Iris pigment epithelial cell (primary cell): ENCODE measurements at regions not wholly inside any gene's neighbourhood (a gene's known extent, or its start where the extent isn't known, plus 50 kb on each side); places are given as distances from the start of the nearest gene placed in this dataset.
A peak's percentile ranks its signal among the peaks of the same experiment; 100 is the strongest.

Experiments
- DNase-seq: peaks from one replicate; pipeline ENCODE4 v3.0.0-alpha.2; 2011; ENCODE audit warnings: low read depth

DNA sequence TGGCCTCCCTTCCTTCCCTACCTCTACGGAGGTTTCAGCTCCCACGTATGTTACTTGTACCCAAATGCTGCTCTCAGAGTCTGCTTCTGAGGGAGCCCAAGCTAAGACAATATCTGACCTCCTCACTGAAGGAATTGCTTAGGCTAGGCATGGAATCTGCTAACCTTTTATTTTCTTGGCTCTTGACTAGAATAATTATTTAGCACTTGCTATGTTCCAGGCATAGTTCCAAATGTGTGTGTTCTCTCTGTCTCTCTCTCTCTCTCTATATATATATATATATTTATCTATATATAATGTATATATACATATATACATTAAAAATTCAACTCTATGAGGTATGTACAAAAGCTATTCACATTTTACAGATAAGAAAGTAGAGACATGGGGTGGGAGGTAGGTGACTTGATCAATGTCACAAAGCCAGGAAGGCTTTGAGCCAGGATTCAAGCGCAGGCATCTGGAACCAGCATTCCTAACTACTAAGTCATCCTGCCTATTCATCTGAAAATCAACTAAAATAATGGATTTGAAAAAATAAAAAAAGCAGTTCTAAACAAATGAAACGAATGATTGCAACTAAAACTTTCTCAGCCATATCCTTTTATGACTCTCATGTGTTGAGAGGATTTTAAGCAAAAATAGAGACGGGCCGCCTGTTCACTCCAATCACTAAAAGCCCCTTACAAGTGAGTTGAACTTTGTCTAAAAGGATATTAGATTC lies 189.7 kb upstream of the JAG1 start:
- DNase-seq = peak; percentile 86

DNA sequence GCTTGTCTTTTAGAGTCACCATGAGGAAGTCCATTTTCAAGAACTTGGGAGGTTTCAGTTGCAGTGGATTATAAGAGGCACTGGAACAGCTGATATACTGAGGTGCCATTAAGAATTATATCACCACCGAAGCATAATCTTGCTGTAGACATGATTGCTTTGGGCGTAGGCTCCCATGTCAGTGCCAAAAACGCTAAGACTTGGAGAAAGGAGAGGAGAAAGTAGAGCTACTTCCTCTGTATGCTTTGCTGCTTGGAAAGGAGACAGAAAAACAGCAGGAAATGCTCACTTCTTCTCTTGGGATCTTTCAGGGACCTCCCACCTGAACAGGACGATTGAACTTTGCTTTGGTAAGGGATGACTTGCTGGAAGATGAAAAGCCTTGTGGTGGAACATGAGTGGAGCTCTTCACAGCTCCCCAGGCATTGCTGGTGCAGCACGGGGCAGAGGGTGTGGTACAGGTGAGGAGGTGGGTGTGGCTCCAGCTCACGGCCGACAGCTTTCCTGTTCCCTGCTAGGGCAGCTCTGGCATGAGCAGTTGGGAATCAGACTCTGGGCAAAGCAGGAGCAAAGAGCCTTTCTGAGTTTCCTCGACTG lies 190.4 kb upstream of the JAG1 start:
- DNase-seq = peak; percentile 22

DNA sequence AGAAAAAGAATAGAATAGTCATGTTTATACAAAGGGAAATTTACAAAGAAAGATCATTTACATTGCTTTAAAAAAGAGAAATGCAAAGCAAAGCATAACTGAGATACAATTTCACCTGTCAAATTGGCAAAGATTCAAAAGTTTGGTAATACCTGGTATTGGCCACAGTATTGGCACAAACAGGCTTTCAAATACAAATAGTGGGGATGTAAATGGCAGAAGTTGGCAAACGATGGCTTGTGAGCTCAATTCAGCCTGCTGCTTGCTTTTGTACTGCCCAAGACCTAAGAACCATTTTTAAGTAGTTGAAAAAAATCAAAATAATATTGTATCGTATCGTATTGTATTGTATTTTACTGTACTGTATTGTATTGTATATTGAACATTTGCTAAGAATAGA lies 194.5 kb upstream of the JAG1 start:
- DNase-seq = no peak

DNA sequence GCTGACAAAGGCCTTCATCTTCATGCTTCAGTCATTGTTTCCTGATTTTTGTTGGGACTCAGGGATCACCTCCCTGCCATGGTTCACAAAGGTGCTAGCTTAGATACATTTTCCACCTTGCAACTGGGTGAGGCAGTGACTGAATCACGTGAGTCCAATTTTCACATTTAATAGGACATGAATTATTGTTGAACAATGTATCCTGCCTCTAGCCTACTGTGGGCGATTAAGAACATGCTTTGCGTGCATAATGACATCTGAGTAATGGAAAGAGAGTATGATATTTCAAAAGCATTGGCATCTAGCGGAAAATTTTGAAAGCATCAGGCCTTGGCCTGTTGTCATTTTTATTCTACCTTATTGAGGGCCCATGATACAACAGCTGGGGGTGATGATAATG lies 199.2 kb upstream of the JAG1 start:
- DNase-seq = no peak

DNA sequence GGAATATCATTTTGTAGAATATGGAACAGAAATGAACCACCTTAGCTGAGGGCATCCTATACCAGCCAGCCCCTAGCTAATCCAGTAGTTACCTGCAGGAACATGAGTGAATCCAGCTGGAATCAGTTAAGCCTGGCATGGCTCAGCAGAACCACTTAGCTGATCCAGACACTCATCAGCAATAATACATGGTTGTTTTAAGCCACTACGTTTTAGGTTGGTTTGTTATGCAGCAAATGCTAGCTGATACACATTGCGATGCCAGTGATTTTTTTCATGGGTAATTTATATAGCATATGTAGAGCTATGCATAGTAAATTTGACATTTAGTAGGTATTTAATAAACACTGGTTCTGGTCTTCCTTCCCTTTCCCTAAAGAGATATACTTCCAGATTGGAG lies 201.9 kb upstream of the JAG1 start:
- no peak for DNase-seq

DNA sequence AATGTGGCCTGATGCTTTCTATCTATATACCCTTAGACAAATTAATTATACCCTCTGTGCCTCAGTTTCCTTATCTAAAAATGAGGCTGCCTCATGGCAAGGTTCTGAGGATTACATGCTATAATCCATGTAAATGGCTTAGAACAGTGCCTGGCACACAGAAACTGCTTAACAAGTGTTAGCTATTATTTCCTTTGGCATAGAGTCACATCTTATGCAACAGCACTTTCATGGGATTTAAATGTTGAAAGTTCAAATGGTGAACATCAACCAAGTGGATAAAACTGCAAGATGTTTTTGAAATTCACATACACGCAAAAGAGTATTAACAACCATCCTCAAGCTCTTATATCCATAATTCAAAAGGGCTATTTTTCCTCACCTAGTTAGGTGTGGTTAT lies 202.8 kb upstream of the JAG1 start:
- DNase-seq = peak; percentile 47

DNA sequence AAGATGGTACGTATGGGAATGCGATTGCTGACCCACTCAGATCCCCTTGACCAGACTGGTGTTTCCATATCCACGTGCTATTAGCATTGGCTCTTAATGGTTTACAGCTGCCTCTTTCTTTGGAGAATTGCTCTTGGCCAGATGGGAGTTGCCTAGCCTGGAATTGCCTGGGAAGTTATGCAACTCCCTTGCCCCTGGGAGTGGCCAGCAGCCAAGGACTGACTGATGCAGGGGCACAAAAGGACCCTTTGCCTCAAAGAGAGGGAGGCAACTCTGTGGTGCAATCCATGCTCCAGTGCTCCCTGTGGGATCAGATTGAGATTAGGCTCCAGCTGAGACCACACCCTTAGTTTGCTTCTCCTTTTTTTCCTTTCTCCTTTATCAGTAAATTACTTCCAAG lies 203.5 kb upstream of the JAG1 start:
- no peak for DNase-seq

DNA sequence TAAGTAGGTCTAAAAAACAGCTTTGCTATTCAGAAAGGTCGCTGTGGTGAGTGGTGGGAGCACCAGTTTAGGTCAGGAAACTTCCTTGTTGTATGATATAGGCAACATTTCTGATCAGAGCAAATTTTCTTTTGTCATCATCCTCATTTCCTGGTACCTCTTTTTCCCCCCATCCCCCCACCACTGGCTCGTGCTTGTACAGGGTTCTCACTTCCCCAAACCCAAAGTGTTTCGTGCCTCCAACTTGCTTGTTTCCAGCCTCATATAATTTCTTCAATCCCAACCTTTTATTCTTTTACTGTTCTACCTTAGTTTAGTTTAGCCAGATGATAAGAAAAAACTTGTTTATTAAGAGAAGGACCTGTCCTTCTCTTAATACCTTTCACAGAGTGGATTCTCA lies 209.4 kb upstream of the JAG1 start:
- DNase-seq = no peak

DNA sequence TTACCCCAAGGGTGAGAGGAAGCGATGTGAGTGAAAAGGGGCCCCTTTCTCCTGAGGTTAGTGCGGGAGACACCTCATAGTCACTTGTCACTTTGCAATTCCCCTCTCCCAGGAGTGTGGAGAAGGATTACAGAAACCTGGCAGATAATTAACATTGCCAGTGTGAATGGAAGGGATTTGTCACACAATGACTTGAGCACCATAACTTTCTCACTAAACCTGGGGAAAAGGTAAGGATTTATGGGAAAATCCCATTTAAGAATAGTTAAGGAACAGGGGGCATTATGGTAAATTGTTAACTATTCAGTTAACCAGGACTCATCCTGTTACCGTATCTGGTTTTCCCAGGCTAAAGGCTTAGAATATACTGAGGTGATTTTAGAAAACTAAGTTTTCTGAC lies 219.5 kb upstream of the JAG1 start:
- no peak for DNase-seq

DNA sequence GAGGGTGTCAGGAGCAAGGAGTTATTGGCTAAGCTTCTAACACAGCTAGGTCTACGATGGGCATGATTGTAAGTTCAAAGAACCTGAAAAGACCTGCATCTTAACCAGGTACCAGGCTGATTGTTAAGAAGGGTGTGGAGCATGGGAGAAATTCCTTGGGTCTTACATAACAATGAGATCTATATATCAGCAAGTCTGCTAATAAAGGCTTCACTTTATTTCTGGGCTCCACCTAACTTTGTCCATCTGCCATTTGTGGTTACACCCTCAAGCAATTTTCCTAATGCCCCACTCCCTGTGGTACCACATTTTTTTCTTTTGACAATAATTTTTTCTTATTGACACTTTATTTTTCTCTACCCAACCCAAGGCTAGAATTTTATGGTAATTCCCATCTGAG lies 223.5 kb upstream of the JAG1 start:
- DNase-seq = no peak

DNA sequence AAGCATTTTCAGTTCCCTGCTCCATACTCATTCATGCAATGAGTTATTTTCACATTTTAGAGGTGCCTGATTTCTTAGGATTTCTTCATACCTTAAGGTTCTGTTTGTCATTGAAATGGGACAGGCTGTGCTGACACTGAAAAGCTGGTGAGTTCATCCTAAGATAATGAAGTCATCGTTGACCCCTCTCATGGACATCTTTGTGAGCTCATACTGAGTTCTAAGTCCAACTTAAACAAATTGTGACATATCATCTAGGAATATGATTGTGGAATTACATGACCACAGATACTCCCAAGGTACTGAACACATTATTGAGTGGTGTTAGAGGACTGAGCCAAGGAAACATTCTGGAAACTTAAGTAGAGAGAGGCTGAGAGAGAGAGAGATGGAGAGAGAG lies 224.8 kb upstream of the JAG1 start:
- peak; percentile 22 for DNase-seq

DNA sequence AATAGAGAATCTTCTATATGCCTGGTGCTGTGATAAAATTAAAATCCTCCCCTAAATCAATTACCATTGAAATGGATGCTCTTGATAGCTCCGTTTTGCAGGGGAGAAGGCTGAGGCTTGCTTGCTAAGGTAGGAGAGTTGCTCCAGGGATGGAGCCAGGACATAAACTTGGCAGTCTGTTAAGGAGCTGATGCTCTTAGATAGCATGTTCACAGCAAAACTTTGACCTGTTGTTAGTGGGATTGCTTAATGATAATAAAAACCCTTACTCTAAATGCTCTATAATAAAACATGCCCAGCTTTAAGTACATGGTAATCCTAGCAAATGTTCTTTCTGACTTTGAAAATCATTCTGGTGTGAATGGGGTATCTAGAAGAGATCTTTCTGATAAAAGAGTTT lies 228.4 kb upstream of the JAG1 start:
- no peak for DNase-seq

DNA sequence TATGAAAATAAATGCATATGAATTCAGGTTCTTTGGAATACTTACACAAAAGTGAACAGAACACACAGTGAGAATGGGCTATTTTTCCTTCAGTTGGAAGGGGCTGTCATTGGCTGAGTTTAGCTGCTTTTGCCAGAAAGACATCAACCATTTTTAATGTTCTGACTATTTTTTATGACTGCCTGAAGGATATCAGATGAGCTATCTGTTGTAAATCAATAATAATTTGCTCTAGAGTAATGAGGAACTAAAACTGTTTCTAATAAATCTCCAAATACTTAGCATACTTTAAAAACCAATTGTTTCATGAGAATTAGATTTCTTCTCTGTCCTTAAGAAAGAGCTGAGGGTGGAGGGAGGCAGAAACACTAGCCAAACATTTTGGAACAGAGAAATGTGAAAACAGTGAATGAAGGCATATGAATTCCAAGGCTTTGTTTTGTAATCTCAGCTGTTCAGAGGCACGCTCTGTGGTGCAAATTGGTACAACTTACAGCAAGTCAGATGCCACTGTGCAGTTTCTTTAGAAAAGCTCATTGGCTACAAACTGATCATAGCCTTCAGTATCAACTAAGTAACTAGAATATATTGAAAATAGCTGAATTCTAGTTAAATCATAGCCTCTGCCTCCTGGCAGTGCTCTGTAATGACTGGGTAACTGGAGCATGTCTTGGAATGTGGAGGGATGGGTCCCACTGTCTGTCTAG lies 228.9 kb upstream of the JAG1 start:
- DNase-seq = peak; percentile 33

DNA sequence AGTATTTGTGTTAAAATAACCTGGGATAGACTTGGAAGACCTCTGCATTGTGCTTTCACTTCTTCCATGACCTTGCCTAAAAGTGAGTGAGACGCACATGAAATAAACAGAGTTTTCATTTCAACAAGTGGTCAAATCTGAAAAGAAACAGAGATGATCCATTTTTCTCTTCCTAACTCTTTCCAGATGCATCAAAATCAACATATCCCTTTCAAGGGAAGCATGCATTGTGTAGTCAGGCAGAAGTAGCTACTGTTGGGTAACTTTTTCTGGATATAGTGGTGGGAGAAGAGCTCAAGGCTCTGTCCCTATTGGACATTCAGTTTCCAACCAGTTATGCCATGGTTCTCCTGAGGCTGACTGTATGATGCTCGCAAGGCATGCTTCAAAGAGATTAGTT lies 233.0 kb upstream of the JAG1 start:
- DNase-seq = no peak

DNA sequence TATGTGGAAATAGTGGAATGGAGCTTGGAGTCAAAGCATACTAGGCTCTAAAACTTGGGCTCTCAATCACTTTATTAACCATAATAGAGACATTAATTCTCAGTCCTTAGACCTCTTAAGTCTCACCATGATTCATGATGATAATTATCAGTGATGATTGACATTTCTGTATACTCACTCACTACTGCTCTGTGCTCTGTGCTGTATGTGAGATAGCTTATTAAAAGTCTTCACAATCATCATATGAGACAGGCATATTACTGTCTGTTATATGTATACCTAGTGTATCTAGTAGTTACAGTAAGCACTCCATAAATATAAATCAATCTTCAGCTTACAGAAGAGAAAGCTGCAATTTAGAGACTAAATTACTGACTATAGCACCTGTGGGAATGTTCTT lies 236.0 kb upstream of the JAG1 start:
- DNase-seq = no peak

DNA sequence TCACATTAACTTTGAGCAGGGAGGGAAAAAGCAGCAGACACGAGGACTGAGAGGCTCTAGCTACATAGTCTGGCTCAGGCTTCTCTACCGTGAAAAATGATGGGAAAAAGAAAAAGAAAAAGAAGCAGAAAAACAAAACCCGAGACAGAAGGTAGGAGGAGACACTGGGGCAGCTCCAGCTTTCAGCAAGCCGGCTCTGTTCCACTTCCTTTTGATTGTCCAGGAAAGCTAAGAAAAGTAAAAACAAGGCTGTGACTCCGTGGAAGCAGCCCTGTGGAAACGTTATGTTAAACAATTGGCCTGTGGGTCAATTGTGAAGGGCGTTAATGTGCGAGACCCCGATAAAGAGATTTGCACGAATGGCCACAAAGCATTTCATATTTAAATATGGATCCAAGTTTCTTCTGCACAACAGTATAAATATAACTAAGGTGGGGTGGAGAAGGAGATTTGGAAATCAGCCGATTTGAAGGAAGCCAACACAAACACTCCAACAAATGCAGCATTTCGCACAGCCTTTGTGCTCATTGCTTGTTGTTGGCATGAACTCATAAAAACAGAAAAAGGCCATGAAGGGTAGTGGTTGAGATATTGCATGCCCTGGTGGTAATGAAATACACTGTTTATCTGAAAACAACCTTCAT lies 236.9 kb upstream of the JAG1 start:
- peak; percentile 19 for DNase-seq

DNA sequence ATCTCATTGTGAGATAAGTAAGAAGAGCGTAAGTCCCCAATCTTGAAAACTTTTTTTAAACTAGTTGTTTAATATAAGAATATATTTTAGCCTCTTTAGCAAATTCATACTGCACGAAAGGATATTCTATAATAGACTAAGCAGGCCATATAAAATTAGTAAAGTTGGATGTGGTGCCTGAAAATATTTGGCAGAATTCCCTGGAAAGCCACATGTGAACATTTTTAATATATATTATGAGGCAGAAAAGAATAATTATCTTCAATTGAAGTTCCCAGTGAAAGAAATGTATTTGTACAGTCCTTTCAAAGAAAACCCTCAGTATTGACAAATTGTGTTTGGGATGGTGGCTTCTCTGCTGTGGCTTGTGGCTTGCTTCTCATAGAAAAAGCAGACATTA lies 237.5 kb upstream of the JAG1 start:
- DNase-seq = no peak

DNA sequence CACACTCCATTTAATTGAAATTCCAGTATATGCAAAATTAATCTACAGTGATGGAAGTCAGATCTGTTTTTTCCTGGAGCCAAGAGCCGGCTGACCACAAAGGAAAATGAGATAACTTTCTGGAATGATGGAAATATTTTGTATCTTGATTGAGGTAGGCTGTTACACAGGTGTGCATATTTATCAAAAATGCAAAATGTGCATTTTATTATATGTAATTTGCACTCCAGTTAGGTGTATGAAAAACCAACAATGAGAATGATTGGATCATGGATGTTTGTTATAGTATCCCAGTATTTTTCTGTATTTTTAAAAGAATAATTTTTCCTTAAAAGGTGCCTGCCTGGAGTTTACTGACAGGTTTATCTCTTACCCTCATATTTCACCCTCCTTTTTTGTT lies 242.0 kb upstream of the JAG1 start:
- no peak for DNase-seq

DNA sequence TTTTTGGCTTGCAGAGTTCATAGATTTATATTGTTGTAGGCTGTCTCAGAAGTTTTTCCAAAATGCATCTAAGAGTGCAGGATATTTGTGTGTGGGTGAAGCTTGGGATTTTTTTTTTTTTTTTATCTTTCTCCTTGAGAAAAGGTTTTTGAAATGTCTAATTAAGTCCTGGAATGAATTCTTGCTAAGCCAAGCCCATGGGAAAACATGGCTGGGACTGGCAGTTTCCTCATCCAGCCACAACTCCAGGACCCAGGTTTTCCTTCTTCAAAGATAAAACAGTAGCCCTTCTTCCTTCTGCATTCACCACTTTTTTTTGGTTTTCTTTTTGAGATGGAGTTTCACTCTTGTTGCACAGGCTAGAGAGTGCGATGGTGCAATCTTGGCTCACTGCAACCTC lies 242.5 kb upstream of the JAG1 start:
- DNase-seq = no peak

DNA sequence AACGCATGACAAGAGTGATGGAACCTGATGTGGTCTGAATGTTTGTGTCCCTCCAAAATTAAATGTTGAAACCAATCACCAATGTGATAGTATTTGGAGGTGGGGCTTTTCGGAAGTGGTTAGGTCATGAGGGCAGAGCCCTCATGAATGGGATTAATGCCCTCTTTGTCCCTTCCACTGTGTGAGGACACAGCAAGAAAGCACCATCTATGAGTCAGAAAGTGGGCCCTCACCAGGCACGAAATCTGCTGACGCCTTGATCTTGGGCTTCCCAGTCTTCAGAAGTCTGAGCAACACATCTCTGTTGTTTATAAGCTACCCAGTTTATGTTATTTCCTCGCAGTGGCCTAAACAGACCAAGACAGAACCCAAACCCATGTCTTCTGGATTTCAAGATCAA lies 244.0 kb upstream of the JAG1 start:
- DNase-seq = no peak

DNA sequence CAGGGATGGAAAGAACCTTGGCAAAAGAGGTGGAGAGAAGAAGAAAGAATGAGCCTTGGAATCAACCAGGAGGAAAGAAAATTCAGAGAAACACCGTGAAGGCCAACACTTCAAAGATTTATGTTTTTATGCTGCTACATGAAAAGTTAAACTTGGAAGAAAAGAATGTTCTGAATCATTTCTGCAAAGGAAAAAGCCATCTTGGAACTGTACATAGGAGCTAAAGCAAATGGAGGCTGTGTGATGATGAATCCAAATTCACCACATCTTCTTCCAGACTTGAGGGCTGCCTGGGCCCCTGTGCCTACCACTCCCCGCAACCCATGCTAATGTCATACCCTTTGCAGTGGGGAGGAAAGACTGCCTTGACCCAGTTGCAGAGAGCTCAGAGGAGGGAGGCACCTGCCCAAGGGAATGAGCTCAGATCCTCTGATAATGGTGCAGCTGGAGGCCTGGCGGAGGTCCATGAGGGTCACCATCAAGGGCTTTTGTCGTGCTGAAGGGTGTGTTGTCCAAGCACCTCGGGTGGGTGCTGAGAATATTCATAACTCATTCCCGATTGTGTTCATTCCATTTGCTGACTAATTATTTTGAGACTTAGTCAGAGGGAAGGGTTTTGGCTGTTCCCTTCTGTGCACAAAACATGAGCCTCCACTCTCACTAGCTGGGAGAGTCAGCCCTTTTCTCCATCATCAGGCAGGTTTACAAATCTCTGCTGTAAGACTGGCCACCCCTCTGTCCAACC lies 245.8 kb upstream of the JAG1 start:
- DNase-seq = peak; percentile 47

DNA sequence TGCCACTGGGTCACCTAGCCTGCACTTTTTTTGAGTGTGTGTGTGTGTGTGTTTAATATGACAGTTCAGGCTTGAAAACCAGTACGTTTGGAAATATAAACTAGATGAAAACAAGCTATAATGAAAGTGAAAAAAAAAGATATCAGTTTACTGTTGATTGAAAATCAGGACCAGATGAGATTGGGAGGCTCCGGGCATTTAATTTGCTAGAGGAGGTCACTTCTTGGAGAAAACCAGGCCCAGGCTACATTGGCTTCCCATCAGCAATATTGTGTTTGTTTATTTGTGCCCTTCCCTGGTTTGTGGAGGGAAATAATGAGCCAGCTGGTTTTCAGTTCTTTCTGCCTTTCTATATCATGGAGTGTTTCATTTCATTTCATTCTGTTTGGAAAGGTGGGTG lies 246.6 kb upstream of the JAG1 start:
- DNase-seq = no peak
